HEK293 (cell line): ENCODE measurements at regions not wholly inside any gene's neighbourhood (a gene's known extent, or its start where the extent isn't known, plus 50 kb on each side); places are given as distances from the start of the nearest gene placed in this dataset.

Experiments used
- CTCF ChIA-PET: fragments of 350-600 bp; formaldehyde crosslinking; extraction: SDS; loops from one replicate; lab custom pipeline; 2021; ENCODE audit warnings: antibody characterized with exemption; lab: Yijun Ruan, JAX
- POLR2A ChIA-PET: fragments of 300-600 bp; formaldehyde crosslinking; extraction: SDS; loops from one replicate; lab custom pipeline; 2020; ENCODE audit warnings: antibody characterized with exemption, inconsistent platforms; lab: Yijun Ruan, JAX
- H3K27ac ChIP-seq: fragments of 200-500 bp; sonication (Bioruptor generic); 2 replicates; pipeline ENCODE4 v1.5.1; 2014; ENCODE audit warnings: low read depth, low read length, control low read depth, inconsistent platforms; ENCODE audit errors: extremely low read depth
- H3K36me3 ChIP-seq, 2 experiments: fragments of 200-500 bp in 1 of 2; sonication (Bioruptor generic) in 1 of 2; 1 replicate in 1 of 2; 2 replicates in 1 of 2; pipeline ENCODE4 v1.5.1; 2014 to 2017; ENCODE audit warnings: inconsistent platforms in 2 of 2, low read length in 2 of 2; ENCODE audit not compliant: control insufficient read depth in 2 of 2, insufficient read depth in 1 of 2
- H3K4me1 ChIP-seq: fragments of 200-500 bp; sonication (Bioruptor generic); 2 replicates; pipeline ENCODE4 v1.5.1; 2014; ENCODE audit warnings: mild to moderate bottlenecking, low read length, inconsistent platforms; ENCODE audit not compliant: control insufficient read depth, insufficient read depth
- H3K4me3 ChIP-seq: 2 replicates; pipeline ENCODE4 v1.5.1; 2011; ENCODE audit warnings: low read depth, mild to moderate bottlenecking, control low read depth, low read length, moderate library complexity
- H3K9me3 ChIP-seq: fragments of 200-500 bp; sonication (Bioruptor generic); 2 replicates; pipeline ENCODE4 v1.5.1; 2014; ENCODE audit warnings: low read depth, low read length, inconsistent platforms; ENCODE audit not compliant: control insufficient read depth, insufficient read depth
- BCL11B ChIP-seq: fragments of 450-650 bp; formaldehyde crosslinking; IDR thresholded peaks from 2 replicates; pipeline ENCODE4 v1.5.1; 2016; ENCODE audit warnings: low read depth, missing biosample characterization, missing genetic modification characterization
- GLIS1 ChIP-seq: fragments of 450-650 bp; formaldehyde crosslinking; IDR thresholded peaks from 2 replicates; pipeline ENCODE4 v1.5.1; 2016; ENCODE audit warnings: missing biosample characterization, missing genetic modification characterization
- MZF1 ChIP-seq: fragments of 450-650 bp; formaldehyde crosslinking; IDR thresholded peaks from 2 replicates; pipeline ENCODE4 v1.5.1; 2017; ENCODE audit warnings: missing biosample characterization, missing genetic modification characterization, borderline replicate concordance
- SALL2 ChIP-seq: fragments of 450-650 bp; formaldehyde crosslinking; IDR thresholded peaks from 2 replicates; pipeline ENCODE4 v1.5.0; 2017; ENCODE audit warnings: missing biosample characterization, mild to moderate bottlenecking, missing genetic modification characterization, borderline replicate concordance
- SCRT2 ChIP-seq: fragments of 450-650 bp; formaldehyde crosslinking; IDR thresholded peaks from 2 replicates; pipeline ENCODE4 v1.5.1; 2016; ENCODE audit warnings: missing biosample characterization, missing genetic modification characterization
- ZBTB8A ChIP-seq: fragments of 450-650 bp; formaldehyde crosslinking; IDR thresholded peaks from 2 replicates; pipeline ENCODE4 v1.5.1; 2016; ENCODE audit warnings: missing biosample characterization, missing genetic modification characterization
- ZNF140 ChIP-seq: fragments of 450-650 bp; formaldehyde crosslinking; IDR thresholded peaks from 2 replicates; pipeline ENCODE4 v1.5.1; 2016; ENCODE audit warnings: missing biosample characterization, missing genetic modification characterization
- ZNF174 ChIP-seq: fragments of 450-650 bp; formaldehyde crosslinking; IDR thresholded peaks from 2 replicates; pipeline ENCODE4 v1.5.0; 2017; ENCODE audit warnings: missing biosample characterization, mild to moderate bottlenecking, missing genetic modification characterization
- ZNF214 ChIP-seq: fragments of 450-650 bp; formaldehyde crosslinking; IDR thresholded peaks from 2 replicates; pipeline ENCODE4 v1.5.1; 2017; ENCODE audit warnings: missing biosample characterization, mild to moderate bottlenecking, missing genetic modification characterization, borderline replicate concordance
- ZNF239 ChIP-seq: fragments of 450-650 bp; formaldehyde crosslinking; IDR thresholded peaks from 2 replicates; pipeline ENCODE4 v1.5.1; 2016; ENCODE audit warnings: missing biosample characterization, missing genetic modification characterization
- ZNF274 ChIP-seq, 2 experiments: fragments of 200-500 bp in 1 of 2; fragments of 450-650 bp in 1 of 2; sonication (Bioruptor generic) in 1 of 2; formaldehyde crosslinking in 1 of 2; IDR thresholded peaks; 2 replicates each; pipeline versions ENCODE4 v1.5.1 to v1.6.1; 2014 to 2016; ENCODE audit warnings: borderline replicate concordance in 1 of 2, inconsistent platforms in 1 of 2, low read length in 1 of 2, missing biosample characterization in 1 of 2, missing genetic modification characterization in 1 of 2
- ZNF311 ChIP-seq: fragments of 450-650 bp; formaldehyde crosslinking; IDR thresholded peaks from 2 replicates; pipeline ENCODE4 v1.5.1; 2017; ENCODE audit warnings: missing biosample characterization, missing genetic modification characterization, borderline replicate concordance
- ZNF324 ChIP-seq: fragments of 450-650 bp; formaldehyde crosslinking; IDR thresholded peaks from 2 replicates; pipeline ENCODE4 v1.5.1; 2016; ENCODE audit warnings: missing biosample characterization, missing genetic modification characterization
- ZNF394 ChIP-seq: fragments of 450-650 bp; formaldehyde crosslinking; IDR thresholded peaks from 2 replicates; pipeline ENCODE4 v1.5.1; 2016; ENCODE audit warnings: missing biosample characterization, missing genetic modification characterization, mild to moderate bottlenecking, moderate library complexity, borderline replicate concordance
- ZNF529 ChIP-seq: fragments of 450-650 bp; formaldehyde crosslinking; IDR thresholded peaks from 2 replicates; pipeline ENCODE4 v1.5.1; 2017; ENCODE audit warnings: missing genetic modification characterization, missing biosample characterization; ENCODE audit not compliant: insufficient replicate concordance
- ZNF544 ChIP-seq: fragments of 450-650 bp; formaldehyde crosslinking; IDR thresholded peaks from 2 replicates; pipeline ENCODE4 v1.5.0; 2017; ENCODE audit warnings: missing biosample characterization, missing genetic modification characterization
- ZNF561 ChIP-seq: fragments of 450-650 bp; IDR thresholded peaks from 2 replicates; pipeline ENCODE4 v1.5.1; 2018; ENCODE audit warnings: missing biosample characterization, missing genetic modification characterization, borderline replicate concordance
- ZNF571 ChIP-seq: fragments of 450-650 bp; formaldehyde crosslinking; IDR thresholded peaks from 2 replicates; pipeline ENCODE4 v1.5.0; 2017; ENCODE audit warnings: missing biosample characterization, missing genetic modification characterization
- ZNF585B ChIP-seq: fragments of 450-650 bp; formaldehyde crosslinking; IDR thresholded peaks from 2 replicates; pipeline ENCODE4 v1.5.1; 2016; ENCODE audit warnings: missing biosample characterization, missing genetic modification characterization
- ZNF610 ChIP-seq: fragments of 450-650 bp; formaldehyde crosslinking; IDR thresholded peaks from 2 replicates; pipeline ENCODE4 v1.5.1; 2016; ENCODE audit warnings: missing biosample characterization, missing genetic modification characterization, borderline replicate concordance
- ZNF629 ChIP-seq: fragments of 450-650 bp; formaldehyde crosslinking; IDR thresholded peaks from 2 replicates; pipeline ENCODE4 v1.5.1; 2017; ENCODE audit warnings: missing biosample characterization, missing genetic modification characterization
- ZNF837 ChIP-seq: fragments of 450-650 bp; formaldehyde crosslinking; IDR thresholded peaks from 2 replicates; pipeline ENCODE4 v1.5.1; 2016; ENCODE audit warnings: missing biosample characterization, missing genetic modification characterization
- TF ChIP-seq, protein P1 (sequence below): fragments of 450-650 bp; IDR thresholded peaks from 2 replicates; pipeline ENCODE4 v1.5.1; 2018; ENCODE audit warnings: missing biosample characterization, mild to moderate bottlenecking, missing genetic modification characterization
- TF ChIP-seq, protein P2 (sequence below): fragments of 450-650 bp; formaldehyde crosslinking; IDR thresholded peaks from 2 replicates; pipeline ENCODE4 v1.5.1; 2016; ENCODE audit warnings: missing biosample characterization, missing genetic modification characterization
- TF ChIP-seq, protein P3 (sequence below): fragments of 450-650 bp; formaldehyde crosslinking; IDR thresholded peaks from 2 replicates; pipeline ENCODE4 v1.5.1; 2016; ENCODE audit warnings: missing biosample characterization, missing genetic modification characterization
- TF ChIP-seq, protein P4 (sequence below): fragments of 450-650 bp; formaldehyde crosslinking; IDR thresholded peaks from 2 replicates; pipeline ENCODE4 v1.5.1; 2016; ENCODE audit warnings: missing biosample characterization, missing genetic modification characterization
- TF ChIP-seq, protein P5 (sequence below): fragments of 450-650 bp; formaldehyde crosslinking; IDR thresholded peaks from 2 replicates; pipeline ENCODE4 v1.5.1; 2016; ENCODE audit warnings: missing biosample characterization, missing genetic modification characterization

DNA sequence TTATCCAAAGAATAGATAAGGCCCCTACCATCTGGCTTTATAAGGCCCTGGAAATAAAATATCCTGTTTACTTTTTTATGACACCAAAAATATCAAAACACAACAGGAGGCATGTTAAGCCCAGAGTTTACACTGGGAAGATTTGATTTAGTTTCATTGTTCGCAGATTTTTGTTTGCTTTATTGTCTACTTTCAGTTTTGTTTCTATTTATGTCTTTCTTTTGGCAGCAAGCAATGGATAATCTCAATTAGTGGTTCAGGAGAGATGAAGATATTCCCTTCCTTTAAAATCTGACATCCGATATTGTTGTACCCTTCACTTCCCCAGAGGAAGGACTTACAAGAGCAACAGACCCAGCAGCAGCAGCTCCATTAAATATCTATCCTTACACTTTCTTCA lies 249.4 kb upstream of the ARPP21 start (continued):
- TF ChIP-seq ZNF274 (IDR thresholded peaks at IDR 0.05; ENCODE audit: low read length) (no peak), ZNF274 (tag by site-specific recombination; IDR thresholded peaks at IDR 0.05; ENCODE audit: borderline replicate concordance) (no peak), ZBTB8A (tag by site-specific recombination) (no peak), SALL2 (tag by site-specific recombination) (no peak), ZNF561 (tag by site-specific recombination) (no peak)
- TF ChIP-seq, protein P1, sequence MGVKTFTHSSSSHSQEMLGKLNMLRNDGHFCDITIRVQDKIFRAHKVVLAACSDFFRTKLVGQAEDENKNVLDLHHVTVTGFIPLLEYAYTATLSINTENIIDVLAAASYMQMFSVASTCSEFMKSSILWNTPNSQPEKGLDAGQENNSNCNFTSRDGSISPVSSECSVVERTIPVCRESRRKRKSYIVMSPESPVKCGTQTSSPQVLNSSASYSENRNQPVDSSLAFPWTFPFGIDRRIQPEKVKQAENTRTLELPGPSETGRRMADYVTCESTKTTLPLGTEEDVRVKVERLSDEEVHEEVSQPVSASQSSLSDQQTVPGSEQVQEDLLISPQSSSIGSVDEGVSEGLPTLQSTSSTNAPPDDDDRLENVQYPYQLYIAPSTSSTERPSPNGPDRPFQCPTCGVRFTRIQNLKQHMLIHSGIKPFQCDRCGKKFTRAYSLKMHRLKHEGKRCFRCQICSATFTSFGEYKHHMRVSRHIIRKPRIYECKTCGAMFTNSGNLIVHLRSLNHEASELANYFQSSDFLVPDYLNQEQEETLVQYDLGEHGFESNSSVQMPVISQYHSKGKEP (tag by site-specific recombination) = no peak

DNA sequence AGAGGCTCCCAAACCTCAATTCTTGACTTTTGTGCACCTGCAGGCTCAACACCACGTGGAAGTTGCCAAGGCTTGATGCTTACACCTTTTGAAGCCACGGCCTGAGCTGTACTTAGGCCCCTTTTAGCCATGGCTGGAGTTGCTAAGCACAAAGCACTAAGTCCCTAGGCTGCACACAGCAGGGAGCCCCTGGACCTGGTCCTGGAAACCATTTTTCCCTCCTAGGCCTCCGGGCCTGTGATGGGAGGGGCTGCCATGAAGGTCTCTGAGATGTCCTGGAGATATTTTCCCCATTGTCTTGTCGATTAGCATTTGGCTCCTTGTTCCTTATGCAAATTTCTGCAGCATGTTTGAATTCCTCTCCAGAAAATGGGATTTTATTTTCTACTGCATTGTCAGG lies 247.1 kb upstream of the ARPP21 start:
- Histone ChIP-seq H3K4me3 (no peak overlapping the region), H3K9me3 (no peaks in the 10 kb centered on the region), H3K36me3 (no peaks in the 10 kb centered on the region), H3K4me1 (no peaks in the 10 kb centered on the region), H3K27ac (no peak overlapping the region)
- TF ChIP-seq MZF1 (no peak), ZNF529 (tag by site-specific recombination) (no peak), ZNF311 (tag by site-specific recombination) (no peak), ZNF140 (tag by site-specific recombination) (no peak), ZNF214 (no peak), ZNF585B (tag by site-specific recombination) (peak; percentile 76)
- CTCF ChIA-PET = no interaction called here
- POLR2A ChIA-PET = no interaction called here

DNA sequence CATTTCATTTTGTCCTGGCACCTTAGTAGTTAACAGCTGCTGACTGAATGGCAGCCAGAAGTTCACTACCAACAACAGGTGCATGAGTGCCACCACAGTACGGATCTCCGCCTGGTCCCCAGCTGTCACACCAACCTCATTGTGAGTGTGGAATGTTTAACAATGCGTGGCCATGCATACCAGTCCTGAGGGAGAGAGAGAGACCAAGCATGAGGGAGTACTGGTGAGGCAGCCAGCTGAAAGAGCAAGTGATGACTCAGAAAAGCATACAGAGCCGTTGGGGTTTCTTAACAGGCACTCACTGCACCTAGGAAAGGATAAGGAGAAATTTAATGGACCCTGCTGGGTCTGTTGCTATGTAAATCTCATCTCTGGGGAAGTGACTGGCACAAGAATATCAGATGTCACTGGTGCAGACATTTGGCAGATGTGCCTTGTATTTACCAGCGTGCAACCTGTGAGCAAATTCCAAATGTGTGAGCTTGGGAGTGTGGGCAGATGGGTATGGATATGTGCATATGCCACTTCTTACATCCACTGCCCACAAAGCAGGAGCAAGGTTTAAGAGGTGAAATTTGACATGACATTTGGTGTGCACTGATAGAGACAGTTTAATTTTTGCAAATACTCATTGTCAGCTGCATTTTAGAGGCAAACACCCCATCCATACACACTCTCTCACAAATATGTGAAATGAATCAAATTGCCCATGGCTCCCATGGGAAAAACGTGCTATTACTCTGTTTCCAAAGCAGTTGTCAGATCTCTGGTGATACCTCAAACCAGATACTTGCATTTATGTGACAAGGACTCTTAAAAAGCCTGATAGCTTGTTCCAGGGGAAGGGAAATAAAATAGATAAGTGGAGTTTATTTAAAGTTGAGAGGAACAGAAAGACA lies 245.2 kb upstream of the ARPP21 start:
- Histone ChIP-seq H3K36me3 (no peaks in the 10 kb centered on the region), H3K4me3 (no peak overlapping the region), H3K27ac (no peak overlapping the region), H3K4me1 (no peaks in the 10 kb centered on the region), H3K9me3 (no peaks in the 10 kb centered on the region)
- ChIA-PET POLR2A (no interaction called here), CTCF (no interaction called here)
- no peak for TF ChIP-seq ZNF324 (tag by site-specific recombination)
- TF ChIP-seq ZNF239 (tag by site-specific recombination) = no peak
- no peak for TF ChIP-seq SCRT2 (tag by site-specific recombination)
- TF ChIP-seq ZNF629 (tag by site-specific recombination) = no peak
- TF ChIP-seq, protein P2, sequence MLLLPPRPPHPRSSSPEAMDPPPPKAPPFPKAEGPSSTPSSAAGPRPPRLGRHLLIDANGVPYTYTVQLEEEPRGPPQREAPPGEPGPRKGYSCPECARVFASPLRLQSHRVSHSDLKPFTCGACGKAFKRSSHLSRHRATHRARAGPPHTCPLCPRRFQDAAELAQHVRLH = no peak
- no peak for TF ChIP-seq GLIS1 (tag by site-specific recombination)
- TF ChIP-seq, protein P3, sequence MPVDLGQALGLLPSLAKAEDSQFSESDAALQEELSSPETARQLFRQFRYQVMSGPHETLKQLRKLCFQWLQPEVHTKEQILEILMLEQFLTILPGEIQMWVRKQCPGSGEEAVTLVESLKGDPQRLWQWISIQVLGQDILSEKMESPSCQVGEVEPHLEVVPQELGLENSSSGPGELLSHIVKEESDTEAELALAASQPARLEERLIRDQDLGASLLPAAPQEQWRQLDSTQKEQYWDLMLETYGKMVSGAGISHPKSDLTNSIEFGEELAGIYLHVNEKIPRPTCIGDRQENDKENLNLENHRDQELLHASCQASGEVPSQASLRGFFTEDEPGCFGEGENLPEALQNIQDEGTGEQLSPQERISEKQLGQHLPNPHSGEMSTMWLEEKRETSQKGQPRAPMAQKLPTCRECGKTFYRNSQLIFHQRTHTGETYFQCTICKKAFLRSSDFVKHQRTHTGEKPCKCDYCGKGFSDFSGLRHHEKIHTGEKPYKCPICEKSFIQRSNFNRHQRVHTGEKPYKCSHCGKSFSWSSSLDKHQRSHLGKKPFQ (tag by site-specific recombination) = no peak
- no peak for TF ChIP-seq ZNF610 (tag by site-specific recombination)
- no peak for TF ChIP-seq ZNF544 (tag by site-specific recombination)
- TF ChIP-seq ZNF174 (tag by site-specific recombination) = no peak
- no peak for TF ChIP-seq BCL11B
- no peak for TF ChIP-seq ZNF571 (tag by site-specific recombination)
- no peak for TF ChIP-seq ZNF837
- TF ChIP-seq, protein P4, sequence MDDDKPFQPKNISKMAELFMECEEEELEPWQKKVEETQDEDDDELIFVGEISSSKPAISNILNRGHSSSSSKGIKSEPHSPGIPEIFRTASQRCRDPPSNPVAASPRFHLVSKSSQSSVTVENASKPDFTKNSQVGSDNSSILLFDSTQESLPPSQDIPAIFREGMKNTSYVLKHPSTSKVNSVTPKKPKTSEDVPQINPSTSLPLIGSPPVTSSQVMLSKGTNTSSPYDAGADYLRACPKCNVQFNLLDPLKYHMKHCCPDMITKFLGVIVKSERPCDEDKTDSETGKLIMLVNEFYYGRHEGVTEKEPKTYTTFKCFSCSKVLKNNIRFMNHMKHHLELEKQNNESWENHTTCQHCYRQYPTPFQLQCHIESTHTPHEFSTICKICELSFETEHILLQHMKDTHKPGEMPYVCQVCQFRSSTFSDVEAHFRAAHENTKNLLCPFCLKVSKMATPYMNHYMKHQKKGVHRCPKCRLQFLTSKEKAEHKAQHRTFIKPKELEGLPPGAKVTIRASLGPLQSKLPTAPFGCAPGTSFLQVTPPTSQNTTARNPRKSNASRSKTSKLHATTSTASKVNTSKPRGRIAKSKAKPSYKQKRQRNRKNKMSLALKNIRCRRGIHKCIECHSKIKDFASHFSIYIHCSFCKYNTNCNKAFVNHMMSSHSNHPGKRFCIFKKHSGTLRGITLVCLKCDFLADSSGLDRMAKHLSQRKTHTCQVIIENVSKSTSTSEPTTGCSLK (tag by site-specific recombination) = no peak
- TF ChIP-seq ZNF394 = no peak
- TF ChIP-seq, protein P5, sequence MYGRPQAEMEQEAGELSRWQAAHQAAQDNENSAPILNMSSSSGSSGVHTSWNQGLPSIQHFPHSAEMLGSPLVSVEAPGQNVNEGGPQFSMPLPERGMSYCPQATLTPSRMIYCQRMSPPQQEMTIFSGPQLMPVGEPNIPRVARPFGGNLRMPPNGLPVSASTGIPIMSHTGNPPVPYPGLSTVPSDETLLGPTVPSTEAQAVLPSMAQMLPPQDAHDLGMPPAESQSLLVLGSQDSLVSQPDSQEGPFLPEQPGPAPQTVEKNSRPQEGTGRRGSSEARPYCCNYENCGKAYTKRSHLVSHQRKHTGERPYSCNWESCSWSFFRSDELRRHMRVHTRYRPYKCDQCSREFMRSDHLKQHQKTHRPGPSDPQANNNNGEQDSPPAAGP (tag by site-specific recombination) = no peak
